ENCODE measurements at regions not wholly inside any gene's neighbourhood (a gene's known extent, or its start where the extent isn't known, plus 50 kb on each side); places are given as distances from the start of the nearest gene placed in this dataset.

GRCh38 chr6:163998496-163998895 lies 584.0 kb downstream of the QKI start:
- Histone ChIP-seq H3K4me3 (ENCODE audit: low read depth, low read length) (no peak overlapping the region), H3K9me3 (no peaks in the 10 kb centered on the region), H3K36me3 (ENCODE audit: control insufficient read depth, insufficient read depth, low read length) (no peaks in the 10 kb centered on the region), H3K4me1 (no peaks in the 10 kb centered on the region), H3K27me3 (replicated peaks; ENCODE audit: control insufficient read depth, insufficient read depth, low read length) (no peaks in the 10 kb centered on the region)
- H3K4me1 Mint-ChIP-seq (ENCODE audit: low read depth, unreplicated experiment) = no peaks in the 10 kb centered on the region
- DNase-seq = no peak
- ChIA-PET POLR2A (no interaction called here), CTCF (no interaction called here)
- H3K27ac Mint-ChIP-seq (ENCODE audit: unreplicated experiment) = no peak overlapping the region
- peaks cover 5% of the 10 kb centered on the region for H3K27me3 Mint-ChIP-seq (ENCODE audit: insufficient read depth, unreplicated experiment)
- no peaks in the 10 kb centered on the region for H3K9me3 Mint-ChIP-seq (ENCODE audit: unreplicated experiment)
- intact Hi-C loops (cut with micrococcal nuclease; ENCODE audit: unreplicated experiment) = no loop called here
- no peak overlapping the region for H3K4me3 Mint-ChIP-seq (ENCODE audit: unreplicated experiment)
- no peaks in the 10 kb centered on the region for H3K36me3 Mint-ChIP-seq (ENCODE audit: insufficient read depth, unreplicated experiment)
- BruUV-seq (replicated peaks) = no TSS peak
- TF ChIP-seq CTCF (IDR thresholded peaks at IDR 0.05; ENCODE audit: insufficient read depth in 1 of 2, low read depth in 1 of 2, low read length in 1 of 2, severe bottlenecking in 1 of 2, unreplicated experiment in 1 of 2) = no peak

- Mint-ChIP-seq H3K27ac (ENCODE audit: unreplicated experiment) (no peak overlapping the region), H3K4me1 (ENCODE audit: low read depth, unreplicated experiment) (no peaks in the 10 kb centered on the region), H3K4me3 (ENCODE audit: unreplicated experiment) (no peak overlapping the region), H3K9me3 (ENCODE audit: unreplicated experiment) (no peaks in the 10 kb centered on the region), H3K36me3 (ENCODE audit: insufficient read depth, unreplicated experiment) (no peaks in the 10 kb centered on the region), H3K27me3 (ENCODE audit: insufficient read depth, unreplicated experiment) (no peaks in the 10 kb centered on the region)
- no peaks in the 10 kb centered on the region for H3K36me3 ChIP-seq (ENCODE audit: control insufficient read depth, insufficient read depth, low read length)
- ChIA-PET CTCF (no interaction called here), POLR2A (no interaction called here)
- no peak for TF ChIP-seq CTCF (IDR thresholded peaks at IDR 0.05; ENCODE audit: insufficient read depth in 1 of 2, low read depth in 1 of 2, low read length in 1 of 2, severe bottlenecking in 1 of 2, unreplicated experiment in 1 of 2)
- no TSS peak for BruUV-seq (replicated peaks)
- H3K27me3 ChIP-seq (replicated peaks; ENCODE audit: control insufficient read depth, insufficient read depth, low read length) = no peaks in the 10 kb centered on the region
- H3K9me3 ChIP-seq = no peaks in the 10 kb centered on the region
- H3K4me3 ChIP-seq (ENCODE audit: low read depth, low read length) = no peak overlapping the region
- intact Hi-C loops (cut with micrococcal nuclease; ENCODE audit: unreplicated experiment) = no loop called here
- H3K4me1 ChIP-seq = no peaks in the 10 kb centered on the region
- no peak for DNase-seq
Measured at GRCh38 chr6:163996491-163996890, 582.0 kb downstream of the QKI start.

GRCh38 chr6:163994566-163994965 lies 580.0 kb downstream of the QKI start:
- Histone ChIP-seq H3K4me1 (no peaks in the 10 kb centered on the region), H3K9me3 (no peaks in the 10 kb centered on the region), H3K36me3 (ENCODE audit: control insufficient read depth, insufficient read depth, low read length) (no peaks in the 10 kb centered on the region), H3K4me3 (ENCODE audit: low read depth, low read length) (no peak overlapping the region), H3K27me3 (replicated peaks; ENCODE audit: control insufficient read depth, insufficient read depth, low read length) (no peaks in the 10 kb centered on the region)
- no peak for DNase-seq
- no peak for TF ChIP-seq CTCF (IDR thresholded peaks at IDR 0.05; ENCODE audit: insufficient read depth in 1 of 2, low read depth in 1 of 2, low read length in 1 of 2, severe bottlenecking in 1 of 2, unreplicated experiment in 1 of 2)
- intact Hi-C loops (cut with micrococcal nuclease; ENCODE audit: unreplicated experiment) = no loop called here
- no peaks in the 10 kb centered on the region for H3K36me3 Mint-ChIP-seq (ENCODE audit: insufficient read depth, unreplicated experiment)
- no TSS peak for BruUV-seq (replicated peaks)
- H3K27me3 Mint-ChIP-seq (ENCODE audit: insufficient read depth, unreplicated experiment) = no peaks in the 10 kb centered on the region
- H3K27ac Mint-ChIP-seq (ENCODE audit: unreplicated experiment) = no peak overlapping the region
- CTCF ChIA-PET = no interaction called here
- H3K4me3 Mint-ChIP-seq (ENCODE audit: unreplicated experiment) = no peak overlapping the region
- H3K4me1 Mint-ChIP-seq (ENCODE audit: low read depth, unreplicated experiment) = no peaks in the 10 kb centered on the region
- H3K9me3 Mint-ChIP-seq (ENCODE audit: unreplicated experiment) = no peaks in the 10 kb centered on the region
- POLR2A ChIA-PET = no interaction called here

Measured in Caco-2 (cell line).